WTC11 (cell line): ENCODE measurements at regions not wholly inside any gene's neighbourhood (a gene's known extent, or its start where the extent isn't known, plus 50 kb on each side); places are given as distances from the start of the nearest gene placed in this dataset.

ENCODE experiments used
- FOXP4 ChIP-seq: sonication (generic); formaldehyde crosslinking; IDR thresholded peaks from 2 replicates; pipeline ENCODE4 v1.8.0; 2022; ENCODE audit warnings: mild to moderate bottlenecking, missing genetic modification reagents
- NR1H2 ChIP-seq: sonication (generic); formaldehyde crosslinking; IDR thresholded peaks from 2 replicates; pipeline ENCODE4 v1.9.0; 2021; ENCODE audit warnings: mild to moderate bottlenecking, moderate library complexity, missing genetic modification reagents
- TF ChIP-seq, protein P1 (sequence below): fragments of 200-600 bp; IDR thresholded peaks from 2 replicates; pipeline ENCODE4 v1.8.0; 2022; ENCODE audit warnings: antibody characterized with exemption

- TF ChIP-seq, protein P1, sequence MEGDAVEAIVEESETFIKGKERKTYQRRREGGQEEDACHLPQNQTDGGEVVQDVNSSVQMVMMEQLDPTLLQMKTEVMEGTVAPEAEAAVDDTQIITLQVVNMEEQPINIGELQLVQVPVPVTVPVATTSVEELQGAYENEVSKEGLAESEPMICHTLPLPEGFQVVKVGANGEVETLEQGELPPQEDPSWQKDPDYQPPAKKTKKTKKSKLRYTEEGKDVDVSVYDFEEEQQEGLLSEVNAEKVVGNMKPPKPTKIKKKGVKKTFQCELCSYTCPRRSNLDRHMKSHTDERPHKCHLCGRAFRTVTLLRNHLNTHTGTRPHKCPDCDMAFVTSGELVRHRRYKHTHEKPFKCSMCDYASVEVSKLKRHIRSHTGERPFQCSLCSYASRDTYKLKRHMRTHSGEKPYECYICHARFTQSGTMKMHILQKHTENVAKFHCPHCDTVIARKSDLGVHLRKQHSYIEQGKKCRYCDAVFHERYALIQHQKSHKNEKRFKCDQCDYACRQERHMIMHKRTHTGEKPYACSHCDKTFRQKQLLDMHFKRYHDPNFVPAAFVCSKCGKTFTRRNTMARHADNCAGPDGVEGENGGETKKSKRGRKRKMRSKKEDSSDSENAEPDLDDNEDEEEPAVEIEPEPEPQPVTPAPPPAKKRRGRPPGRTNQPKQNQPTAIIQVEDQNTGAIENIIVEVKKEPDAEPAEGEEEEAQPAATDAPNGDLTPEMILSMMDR: no peak
- TF ChIP-seq FOXP4 (CRISPR knock-in tag) (no peak), NR1H2 (CRISPR knock-in tag) (no peak)
Observed at GRCh38 chr5:89601880-89602279, 718.9 kb upstream of the MEF2C start.
